Left renal pelvis (tissue), 4 donors: ENCODE measurements at regions not wholly inside any gene's neighbourhood (a gene's known extent, or its start where the extent isn't known, plus 50 kb on each side); places are given as distances from the start of the nearest gene placed in this dataset.

Source experiments
- DNase-seq, 4 donors: peaks; one replicate each; pipeline ENCODE4 v3.0.0-alpha.2; 2013; ENCODE audit warnings: low read depth in 4 of 4, low spot score in 3 of 4

GRCh38 chr7:22008087-22008486 lies 62.4 kb upstream of the CDCA7L start:
- no peak for DNase-seq

- DNase-seq = no peak
These were observed 59.5 kb upstream of the CDCA7L start for GRCh38 chr7:22005151-22005550.

- no peak for DNase-seq
These were observed 57.0 kb upstream of the CDCA7L start for GRCh38 chr7:22002726-22003125.

GRCh38 chr7:22001345-22002004 lies 55.8 kb upstream of the CDCA7L start:
- peak in 2 of 4 donors; percentile 26 to 33 for DNase-seq

- no peak for DNase-seq
These were observed 54.2 kb upstream of the CDCA7L start for GRCh38 chr7:21999896-22000295.

GRCh38 chr7:21996641-21997040 lies 50.9 kb upstream of the CDCA7L start:
- no peak for DNase-seq
